ENCODE measurements at regions not wholly inside any gene's neighbourhood (a gene's known extent, or its start where the extent isn't known, plus 50 kb on each side); places are given as distances from the start of the nearest gene placed in this dataset.

GRCh38 chr18:59980188-59980637 lies 80.4 kb downstream of the PMAIP1 start (continued):
- TF ChIP-seq, protein P1, sequence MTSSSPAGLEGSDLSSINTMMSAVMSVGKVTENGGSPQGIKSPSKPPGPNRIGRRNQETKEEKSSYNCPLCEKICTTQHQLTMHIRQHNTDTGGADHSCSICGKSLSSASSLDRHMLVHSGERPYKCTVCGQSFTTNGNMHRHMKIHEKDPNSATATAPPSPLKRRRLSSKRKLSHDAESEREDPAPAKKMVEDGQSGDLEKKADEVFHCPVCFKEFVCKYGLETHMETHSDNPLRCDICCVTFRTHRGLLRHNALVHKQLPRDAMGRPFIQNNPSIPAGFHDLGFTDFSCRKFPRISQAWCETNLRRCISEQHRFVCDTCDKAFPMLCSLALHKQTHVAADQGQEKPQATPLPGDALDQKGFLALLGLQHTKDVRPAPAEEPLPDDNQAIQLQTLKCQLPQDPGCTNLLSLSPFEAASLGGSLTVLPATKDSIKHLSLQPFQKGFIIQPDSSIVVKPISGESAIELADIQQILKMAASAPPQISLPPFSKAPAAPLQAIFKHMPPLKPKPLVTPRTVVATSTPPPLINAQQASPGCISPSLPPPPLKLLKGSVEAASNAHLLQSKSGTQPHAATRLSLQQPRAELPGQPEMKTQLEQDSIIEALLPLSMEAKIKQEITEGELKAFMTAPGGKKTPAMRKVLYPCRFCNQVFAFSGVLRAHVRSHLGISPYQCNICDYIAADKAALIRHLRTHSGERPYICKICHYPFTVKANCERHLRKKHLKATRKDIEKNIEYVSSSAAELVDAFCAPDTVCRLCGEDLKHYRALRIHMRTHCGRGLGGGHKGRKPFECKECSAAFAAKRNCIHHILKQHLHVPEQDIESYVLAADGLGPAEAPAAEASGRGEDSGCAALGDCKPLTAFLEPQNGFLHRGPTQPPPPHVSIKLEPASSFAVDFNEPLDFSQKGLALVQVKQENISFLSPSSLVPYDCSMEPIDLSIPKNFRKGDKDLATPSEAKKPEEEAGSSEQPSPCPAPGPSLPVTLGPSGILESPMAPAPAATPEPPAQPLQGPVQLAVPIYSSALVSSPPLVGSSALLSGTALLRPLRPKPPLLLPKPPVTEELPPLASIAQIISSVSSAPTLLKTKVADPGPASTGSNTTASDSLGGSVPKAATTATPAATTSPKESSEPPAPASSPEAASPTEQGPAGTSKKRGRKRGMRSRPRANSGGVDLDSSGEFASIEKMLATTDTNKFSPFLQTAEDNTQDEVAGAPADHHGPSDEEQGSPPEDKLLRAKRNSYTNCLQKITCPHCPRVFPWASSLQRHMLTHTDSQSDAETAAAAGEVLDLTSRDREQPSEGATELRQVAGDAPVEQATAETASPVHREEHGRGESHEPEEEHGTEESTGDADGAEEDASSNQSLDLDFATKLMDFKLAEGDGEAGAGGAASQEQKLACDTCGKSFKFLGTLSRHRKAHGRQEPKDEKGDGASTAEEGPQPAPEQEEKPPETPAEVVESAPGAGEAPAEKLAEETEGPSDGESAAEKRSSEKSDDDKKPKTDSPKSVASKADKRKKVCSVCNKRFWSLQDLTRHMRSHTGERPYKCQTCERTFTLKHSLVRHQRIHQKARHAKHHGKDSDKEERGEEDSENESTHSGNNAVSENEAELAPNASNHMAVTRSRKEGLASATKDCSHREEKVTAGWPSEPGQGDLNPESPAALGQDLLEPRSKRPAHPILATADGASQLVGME (CRISPR knock-in tag; IDR thresholded peaks at IDR 0.05) = no peak
- no peak for TF ChIP-seq NFRKB (IDR thresholded peaks at IDR 0.05; ENCODE audit: low read depth)
- TF ChIP-seq ZFP36 (IDR thresholded peaks at IDR 0.05; ENCODE audit: low read depth, low read length, partially characterized antibody) = no peak
- TF ChIP-seq TSC22D4 (tag; IDR thresholded peaks at IDR 0.05) = no peak
- TF ChIP-seq GMEB1 (CRISPR knock-in tag; IDR thresholded peaks at IDR 0.05) = no peak
- peak; percentile 69 for TF ChIP-seq TBP (optimal IDR thresholded peaks at IDR 0.05; ENCODE audit: low read depth, low read length)
- no peak for TF ChIP-seq NONO (IDR thresholded peaks at IDR 0.05; ENCODE audit: low read depth in 2 of 2, low read length in 1 of 2)
- 0 out of 2 replicates have a peak, but pooled peaks have one; percentile 36 for TF ChIP-seq CBFA2T2 (conservative IDR thresholded peaks at IDR 0.05)
- TF ChIP-seq ELF2 (CRISPR knock-in tag; IDR thresholded peaks at IDR 0.05) = no peak
- TF ChIP-seq HMBOX1 (IDR thresholded peaks at IDR 0.05) = peak; percentile 79
- TF ChIP-seq BHLHE40 (IDR thresholded peaks at IDR 0.05; ENCODE audit: low read length) = no peak
- peak; percentile 43; the same call in 1 of the 2 replicates for TF ChIP-seq PML (IDR thresholded peaks at IDR 0.05; ENCODE audit: low read length)
- no peak for TF ChIP-seq CHD1 (IDR thresholded peaks at IDR 0.05; ENCODE audit: low read length)
- no peak for TF ChIP-seq RFX1 (IDR thresholded peaks at IDR 0.05)
- TF ChIP-seq TCF3 (CRISPR knock-in tag; IDR thresholded peaks at IDR 0.05) = peak; percentile 64; the same call in 1 of the 2 replicates

Data from K562 (cell line).